ENCODE measurements at regions not wholly inside any gene's neighbourhood (a gene's known extent, or its start where the extent isn't known, plus 50 kb on each side); places are given as distances from the start of the nearest gene placed in this dataset.

- no peak for DNase-seq (ENCODE audit: low read depth)
- no peak overlapping the region for H3K4me3 ChIP-seq (ENCODE audit: low read length)
- TF ChIP-seq CTCF (IDR thresholded peaks at IDR 0.05; ENCODE audit: insufficient read depth, low read depth, low read length, missing control alignments): no peak
Observed at GRCh38 chr1:30514137-30514654, 209.2 kb downstream of the MATN1 start.

- TF ChIP-seq CTCF (IDR thresholded peaks at IDR 0.05; ENCODE audit: insufficient read depth, low read depth, low read length, missing control alignments): no peak
- no peak overlapping the region for H3K4me3 ChIP-seq (ENCODE audit: low read length)
- no peak for DNase-seq (ENCODE audit: low read depth)
Observed at GRCh38 chr1:30513396-30514136, 209.8 kb downstream of the MATN1 start.

- DNase-seq (ENCODE audit: low read depth): no peak
- no peak for TF ChIP-seq CTCF (IDR thresholded peaks at IDR 0.05; ENCODE audit: insufficient read depth, low read depth, low read length, missing control alignments)
- no peak overlapping the region for H3K4me3 ChIP-seq (ENCODE audit: low read length)
Observed at GRCh38 chr1:30512914-30513265, 210.5 kb downstream of the MATN1 start.

- DNase-seq (ENCODE audit: low read depth): peak; percentile 48
- TF ChIP-seq CTCF (IDR thresholded peaks at IDR 0.05; ENCODE audit: insufficient read depth, low read depth, low read length, missing control alignments): no peak
- H3K4me3 ChIP-seq (ENCODE audit: low read length): no peak overlapping the region
Observed at GRCh38 chr1:30511991-30512913, 211.1 kb downstream of the MATN1 start.

- no peak for DNase-seq (ENCODE audit: low read depth)
- TF ChIP-seq CTCF (IDR thresholded peaks at IDR 0.05; ENCODE audit: insufficient read depth, low read depth, low read length, missing control alignments): no peak
- no peak overlapping the region for H3K4me3 ChIP-seq (ENCODE audit: low read length)
Observed at GRCh38 chr1:30511563-30511962, 211.8 kb downstream of the MATN1 start.

GRCh38 chr1:30511106-30511505, 212.3 kb downstream of the MATN1 start:
- H3K4me3 ChIP-seq (ENCODE audit: low read length): no peak overlapping the region
- TF ChIP-seq CTCF (IDR thresholded peaks at IDR 0.05; ENCODE audit: insufficient read depth, low read depth, low read length, missing control alignments): no peak
- DNase-seq (ENCODE audit: low read depth): no peak

Measured in epithelial cell of esophagus (primary cell).